NOMO-1 treated with DMSO at 0.1 percent for 48 hours (cell line): ENCODE measurements at regions not wholly inside any gene's neighbourhood (a gene's known extent, or its start where the extent isn't known, plus 50 kb on each side); places are given as distances from the start of the nearest gene placed in this dataset.
"Not testable (repeated sequence)": the region's sequence is repeated elsewhere in the genome, so short reads cannot be mapped to it uniquely, and the experiment has no call there.

Experiments used
- DNase-seq: peaks from one replicate; lab custom pipeline; 2025; ENCODE audit not compliant: unreplicated experiment; lab: John Stamatoyannopoulos, UW

DNA sequence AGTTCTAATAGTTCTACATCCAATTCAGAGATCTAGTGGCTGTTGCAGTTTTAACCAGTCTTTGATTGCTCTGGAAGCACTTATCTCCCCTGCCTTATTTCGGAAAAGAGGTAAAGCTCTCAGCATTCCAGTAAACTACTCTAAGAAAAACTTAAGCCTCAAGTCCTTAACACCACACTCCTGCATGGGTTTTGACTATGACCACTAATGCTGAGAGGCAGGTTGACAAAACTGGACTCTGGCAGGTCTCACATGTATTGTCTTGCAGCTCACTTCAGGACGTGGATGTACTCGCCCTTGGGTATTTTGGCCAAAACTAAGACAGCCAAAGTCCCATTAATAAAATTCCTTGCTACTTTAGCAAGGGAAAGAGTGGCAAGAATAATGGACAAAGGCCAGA, 405.9 kb upstream of the GRM7 start:
- no peak for DNase-seq

DNA sequence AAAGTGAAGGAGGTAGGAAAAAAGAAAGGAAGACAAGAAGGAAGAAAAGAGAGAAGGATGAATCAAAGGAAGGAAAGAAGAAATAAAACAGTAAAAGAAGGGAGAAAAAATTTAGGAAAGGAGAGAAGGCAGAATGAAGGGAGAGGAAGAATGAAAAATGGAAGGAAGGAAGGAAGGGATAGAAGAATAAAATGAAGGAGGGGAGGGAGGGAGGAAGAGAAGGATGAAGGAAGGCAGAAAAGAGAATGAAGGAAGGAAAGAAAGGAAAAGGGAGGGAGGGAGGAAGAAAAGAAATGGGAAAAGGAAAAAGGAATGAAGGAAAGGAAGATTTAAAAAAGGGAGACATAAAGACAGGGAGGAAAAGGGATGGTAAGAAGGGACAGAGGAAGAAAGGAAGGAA, 393.7 kb upstream of the GRM7 start:
- DNase-seq, result no peak

DNA sequence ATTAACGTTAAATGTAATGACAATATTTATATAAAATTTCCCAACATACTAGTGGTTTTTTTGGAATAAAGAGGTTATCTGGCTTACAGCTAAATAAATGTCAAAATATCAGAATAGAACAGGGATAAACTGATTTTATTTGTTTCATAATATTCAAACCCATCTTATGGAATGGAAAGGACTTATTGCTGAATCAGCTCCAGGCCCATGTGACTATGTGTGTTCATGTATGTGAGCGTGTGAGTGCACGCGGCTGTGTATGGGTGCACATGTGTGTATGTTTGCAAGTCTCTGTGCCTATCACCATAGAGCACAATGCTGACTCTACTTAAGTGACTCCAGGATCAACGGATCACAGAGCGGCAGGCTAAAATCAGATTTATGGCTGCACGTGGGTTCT, 392.3 kb upstream of the GRM7 start:
- no peak for DNase-seq

DNA sequence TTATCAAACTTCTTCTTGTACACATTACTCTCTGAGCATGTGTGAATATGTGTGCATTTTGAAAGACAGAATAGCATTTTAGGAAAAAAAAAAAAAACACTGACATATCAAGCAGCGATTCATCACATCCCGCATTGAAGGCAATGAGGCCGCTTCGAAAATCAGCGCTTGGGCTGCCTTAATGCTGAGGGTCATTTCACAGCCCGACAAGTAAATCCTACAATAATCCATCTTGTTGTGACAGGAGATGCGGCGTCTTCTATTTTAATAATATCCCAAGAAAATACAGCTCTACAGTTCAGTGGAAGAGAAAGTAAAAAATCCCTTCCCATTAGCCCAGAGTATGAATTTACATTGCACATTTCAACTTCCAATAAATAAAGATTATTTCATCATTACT, 389.2 kb upstream of the GRM7 start:
- DNase-seq, result no peak

DNA sequence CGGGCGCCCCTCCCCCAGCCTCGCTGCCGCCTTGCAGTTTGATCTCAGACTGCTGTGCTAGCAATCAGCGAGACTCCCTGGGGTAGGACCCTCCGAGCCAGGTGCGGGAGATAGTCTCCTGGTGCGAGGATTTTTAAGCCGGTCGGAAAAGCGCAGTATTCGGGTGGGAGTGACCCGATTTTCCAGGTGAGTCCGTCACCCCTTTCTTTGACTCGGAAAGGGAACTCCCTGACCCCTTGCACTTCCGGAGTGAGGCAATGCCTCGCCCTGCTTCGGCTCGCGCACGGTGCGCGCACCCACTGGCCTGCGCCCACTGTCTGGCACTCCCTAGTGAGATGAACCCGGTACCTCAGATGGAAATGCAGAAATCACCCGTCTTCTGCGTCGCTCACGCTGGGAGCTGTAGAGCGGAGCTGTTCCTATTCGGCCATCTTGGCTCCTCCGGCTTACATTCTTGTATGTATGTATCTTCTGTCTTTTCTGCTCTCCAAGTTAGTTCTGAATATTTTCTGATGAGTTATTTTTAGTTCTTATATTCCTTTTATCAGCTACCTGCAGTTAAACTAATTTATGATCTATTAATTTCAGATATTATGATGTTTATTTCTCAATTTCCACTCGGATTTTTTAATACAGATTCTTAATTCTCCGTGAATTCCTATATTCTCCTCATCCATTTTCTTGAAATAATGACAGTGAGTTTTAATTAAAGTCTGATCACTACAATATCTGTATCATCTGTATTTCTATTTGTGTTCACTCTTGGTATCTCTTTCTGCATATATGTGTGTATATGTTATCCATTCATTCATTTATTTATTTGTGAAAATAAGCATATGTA, 370.2 kb upstream of the GRM7 start:
- not testable (repeated sequence) for DNase-seq

DNA sequence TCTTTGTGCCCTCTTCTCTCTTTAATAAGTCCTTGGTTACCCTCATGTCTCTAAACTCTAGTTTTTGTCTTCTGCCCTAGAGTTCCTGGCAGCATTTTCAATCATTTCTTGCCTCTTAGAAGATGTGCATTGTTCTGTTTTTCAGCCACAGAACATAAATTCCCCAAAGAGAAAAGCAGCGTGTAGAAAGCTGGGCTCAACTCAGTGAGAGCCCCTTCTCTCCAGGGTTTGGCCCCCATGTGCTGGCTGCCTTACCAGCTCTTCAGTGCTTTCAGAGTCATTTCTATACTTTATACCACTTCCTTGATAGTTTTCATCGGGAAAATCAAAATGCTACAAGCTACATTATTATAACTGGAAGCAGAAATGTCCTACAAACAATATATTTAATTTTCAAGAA, 369.1 kb upstream of the GRM7 start:
- DNase-seq, result no peak

DNA sequence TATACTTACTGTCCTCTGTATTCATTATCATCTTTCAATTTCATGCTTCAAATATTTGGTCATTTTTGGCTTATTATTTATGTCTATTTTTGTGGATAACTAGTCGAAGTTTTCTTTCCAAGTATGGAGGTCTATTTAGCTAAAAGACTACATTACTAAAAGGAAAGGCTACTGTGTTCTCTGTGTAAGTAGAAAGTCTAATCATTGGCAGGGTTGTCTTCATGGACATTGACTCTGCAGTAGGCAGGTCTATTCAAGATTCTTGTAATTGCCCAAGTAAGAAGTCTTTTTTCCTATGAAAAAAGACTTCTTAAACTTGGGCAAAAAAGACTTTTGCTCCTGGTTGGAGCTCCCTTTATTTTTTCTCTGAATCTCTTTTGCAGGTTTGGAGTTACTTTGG, 368.6 kb upstream of the GRM7 start:
- no peak for DNase-seq

DNA sequence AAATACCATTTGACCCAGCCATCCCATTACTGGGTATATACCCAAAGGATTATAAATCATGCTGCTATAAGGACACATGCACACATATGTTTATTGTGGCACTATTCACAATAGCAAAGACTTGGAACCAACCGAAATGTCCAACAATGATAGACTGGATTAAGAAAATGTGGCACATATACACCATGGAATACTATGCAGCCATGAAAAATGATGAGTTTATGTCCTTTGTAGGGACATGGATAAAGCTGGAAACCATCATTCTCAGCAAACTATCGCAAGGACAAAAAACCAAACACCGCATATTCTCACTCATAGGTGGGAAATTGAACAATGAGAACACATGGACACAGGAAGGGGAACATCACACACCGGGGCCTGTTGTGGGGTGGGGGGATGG, 362.0 kb upstream of the GRM7 start:
- not testable (repeated sequence) for DNase-seq

DNA sequence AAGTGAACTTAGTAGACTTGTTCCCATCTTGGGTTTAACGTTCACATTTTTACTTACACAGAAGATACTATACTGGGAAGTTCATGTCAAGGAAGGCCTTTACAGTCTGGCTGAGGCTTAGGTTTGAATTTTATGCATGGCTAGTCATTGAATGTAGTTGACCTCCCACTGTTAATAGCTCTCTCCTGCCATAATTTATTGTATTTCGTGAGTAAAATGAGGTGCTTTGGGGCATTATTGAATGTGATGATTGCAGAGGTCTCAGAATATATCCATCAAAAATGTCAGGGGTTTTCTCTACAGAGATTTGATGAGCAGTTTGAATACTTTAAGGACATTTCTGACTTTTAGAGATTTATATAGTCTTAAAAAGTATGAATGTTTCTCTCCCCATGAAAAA, 356.6 kb upstream of the GRM7 start:
- no peak for DNase-seq

DNA sequence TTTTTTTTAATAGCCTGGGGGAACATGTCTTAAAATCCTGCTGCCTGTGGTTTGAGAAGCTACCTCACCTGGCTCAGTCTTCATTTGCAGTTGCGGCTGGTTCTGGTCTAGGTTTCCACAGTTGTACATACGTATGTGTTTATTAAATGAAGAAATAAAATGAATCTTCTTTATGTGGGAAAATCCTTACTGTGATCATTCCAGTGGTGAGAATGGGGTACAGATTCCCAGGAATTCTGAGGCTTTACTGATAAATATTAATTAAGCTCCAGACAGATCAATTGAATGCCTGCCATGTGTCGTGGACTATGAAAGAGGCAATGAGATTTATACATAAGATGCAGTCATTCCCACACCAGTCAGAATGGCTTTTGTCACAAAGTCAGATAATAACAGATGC, 356.1 kb upstream of the GRM7 start:
- DNase-seq, result no peak

DNA sequence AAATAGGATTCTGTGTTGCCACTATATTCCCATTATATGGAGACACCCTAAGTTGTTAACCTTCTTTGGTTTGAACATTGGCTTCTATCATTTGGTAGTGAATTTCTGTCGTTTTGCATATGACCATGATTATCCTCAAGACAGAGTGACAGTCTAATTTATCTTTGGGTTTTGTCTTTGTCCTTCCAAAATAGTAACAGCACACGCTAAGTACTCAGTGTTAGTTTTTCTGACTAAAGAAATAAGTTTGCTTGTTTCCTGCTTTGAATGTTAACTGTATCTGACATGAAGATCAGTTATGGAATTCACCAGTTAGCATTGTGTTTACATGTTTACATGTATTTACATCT, 352.5 kb upstream of the GRM7 start:
- no peak for DNase-seq

DNA sequence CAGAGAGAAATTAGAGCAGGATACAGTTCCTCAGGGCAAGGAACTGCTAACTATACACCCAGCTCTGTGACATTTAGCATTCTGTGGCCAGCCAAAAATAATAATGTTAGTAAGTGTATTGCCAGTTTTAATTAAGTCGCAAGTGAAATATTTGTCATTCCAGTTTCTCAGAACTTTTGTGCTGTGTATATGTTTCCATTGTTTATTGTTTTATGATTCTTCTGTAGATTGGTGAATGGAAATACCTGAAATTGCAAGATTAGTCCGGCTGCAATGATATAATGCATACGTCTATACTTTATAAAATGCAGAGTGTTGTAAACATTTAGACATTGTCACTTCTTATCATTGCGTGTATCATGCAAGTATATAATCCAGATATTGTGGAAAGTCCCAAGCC, 351.3 kb upstream of the GRM7 start:
- DNase-seq, result no peak

DNA sequence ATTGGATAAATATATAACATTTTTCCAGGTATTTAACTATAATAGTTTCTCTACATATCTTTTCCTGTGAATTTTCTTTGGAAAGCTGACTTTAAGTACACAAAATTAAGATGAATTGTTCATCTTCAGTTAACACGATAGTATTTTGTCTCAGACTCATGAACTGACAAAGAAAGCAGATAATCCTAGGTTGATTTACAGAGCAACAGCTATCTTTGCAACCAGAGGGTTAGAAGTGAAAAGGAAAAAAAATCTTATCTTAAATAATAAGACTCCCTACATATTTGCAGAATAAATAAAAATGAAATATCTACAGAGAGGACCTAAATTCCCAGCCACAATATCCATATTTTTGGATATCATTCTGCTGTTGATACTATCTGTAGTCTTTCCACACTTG, 350.2 kb upstream of the GRM7 start:
- no peak for DNase-seq

DNA sequence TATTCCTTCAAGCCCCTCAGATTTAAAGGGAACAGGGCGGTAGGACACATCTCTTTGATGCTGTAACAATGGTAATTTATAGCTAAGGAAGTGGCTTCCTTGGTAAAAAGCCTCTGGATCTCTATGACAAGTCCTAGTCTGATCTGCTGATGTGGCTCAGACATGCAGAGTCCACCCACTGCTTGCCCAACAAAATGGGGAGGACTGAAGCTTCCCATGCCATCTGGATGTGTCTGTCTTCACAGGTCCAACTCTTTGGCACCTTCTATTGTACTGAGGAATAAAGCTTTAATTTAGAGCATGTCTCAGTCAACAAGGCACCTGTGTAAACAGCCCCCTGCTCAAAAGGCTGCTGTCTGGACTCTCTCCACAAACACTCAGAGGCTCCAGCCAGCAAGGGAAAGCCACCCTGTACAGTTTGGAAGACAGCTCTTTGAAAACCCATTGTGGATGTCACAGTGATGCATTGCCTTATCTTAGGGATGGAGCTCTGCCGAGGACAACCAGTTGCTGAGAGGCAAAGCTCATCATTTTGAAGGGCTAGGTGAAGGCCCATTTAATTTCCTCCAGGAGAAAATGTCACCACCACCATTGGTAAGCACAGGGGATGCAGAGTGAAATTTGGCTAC, 348.6 kb upstream of the GRM7 start:
- DNase-seq, result no peak

DNA sequence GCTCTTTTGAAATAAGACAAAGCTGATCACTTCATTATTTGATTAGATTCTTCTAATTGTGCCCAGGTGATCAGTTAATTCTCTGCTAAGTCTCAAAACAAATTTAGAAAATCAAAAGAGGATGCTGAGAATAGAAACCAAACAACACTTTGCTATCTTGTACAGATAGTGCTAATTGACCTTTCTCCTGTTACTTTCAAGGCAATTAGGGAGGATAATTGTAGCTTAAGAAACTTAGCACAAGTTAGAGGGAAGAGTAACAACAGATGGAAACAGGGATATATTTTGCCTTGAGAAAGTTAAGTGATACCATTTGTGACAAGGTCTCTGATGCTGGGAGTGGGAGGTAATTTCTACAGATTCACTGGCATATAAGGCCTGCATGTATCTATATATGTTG, 344.8 kb upstream of the GRM7 start:
- DNase-seq, result no peak

DNA sequence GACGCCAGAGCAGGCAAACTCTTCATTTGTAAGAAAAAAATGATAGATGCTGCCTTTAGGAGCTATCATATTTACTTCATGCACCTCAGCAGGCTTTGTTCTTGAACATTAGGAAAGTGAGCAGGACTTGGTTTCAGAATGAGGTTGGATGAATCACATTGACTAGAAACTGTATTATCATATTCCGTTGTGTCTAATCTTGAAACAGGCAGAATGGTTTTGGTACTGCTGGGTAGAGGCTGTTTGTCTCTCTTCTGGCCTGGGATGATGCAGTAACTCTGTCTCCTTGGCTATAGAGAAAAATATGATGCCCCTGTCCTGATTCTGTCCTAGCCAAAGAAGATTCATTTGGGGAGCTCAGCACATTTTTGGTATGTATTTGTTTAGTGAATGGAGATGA, 344.2 kb upstream of the GRM7 start:
- no peak for DNase-seq

DNA sequence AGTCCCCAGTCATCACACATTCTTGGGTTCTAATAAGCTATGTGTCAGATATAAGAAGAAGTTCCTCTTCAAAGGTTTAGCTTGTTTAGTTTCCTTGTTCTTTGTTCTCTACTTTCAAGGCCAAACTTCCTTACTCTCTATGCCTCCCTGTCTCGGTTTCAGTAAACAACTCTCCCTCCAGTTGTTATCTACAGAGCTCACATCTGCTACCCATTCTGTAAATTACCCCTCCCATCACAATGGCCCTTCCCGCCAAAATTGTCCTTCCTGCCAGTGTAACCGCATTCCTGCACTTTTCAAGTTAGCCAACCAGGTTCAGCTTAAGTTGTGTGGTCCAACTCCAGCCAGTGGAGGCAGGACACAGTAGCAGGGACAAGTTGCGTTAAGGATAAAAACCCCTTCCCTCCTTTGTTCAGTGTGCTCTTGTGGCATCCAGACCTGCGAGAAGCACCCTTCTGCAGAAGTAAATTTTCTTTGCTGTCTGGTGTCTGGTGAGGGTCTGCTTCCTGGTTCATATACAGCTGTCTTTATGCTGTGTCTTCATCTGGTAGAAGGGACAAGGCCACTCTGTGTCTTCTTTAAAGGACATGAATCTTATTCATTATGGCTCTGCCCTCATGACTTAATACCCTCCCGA, 342.1 kb upstream of the GRM7 start:
- no peak for DNase-seq

DNA sequence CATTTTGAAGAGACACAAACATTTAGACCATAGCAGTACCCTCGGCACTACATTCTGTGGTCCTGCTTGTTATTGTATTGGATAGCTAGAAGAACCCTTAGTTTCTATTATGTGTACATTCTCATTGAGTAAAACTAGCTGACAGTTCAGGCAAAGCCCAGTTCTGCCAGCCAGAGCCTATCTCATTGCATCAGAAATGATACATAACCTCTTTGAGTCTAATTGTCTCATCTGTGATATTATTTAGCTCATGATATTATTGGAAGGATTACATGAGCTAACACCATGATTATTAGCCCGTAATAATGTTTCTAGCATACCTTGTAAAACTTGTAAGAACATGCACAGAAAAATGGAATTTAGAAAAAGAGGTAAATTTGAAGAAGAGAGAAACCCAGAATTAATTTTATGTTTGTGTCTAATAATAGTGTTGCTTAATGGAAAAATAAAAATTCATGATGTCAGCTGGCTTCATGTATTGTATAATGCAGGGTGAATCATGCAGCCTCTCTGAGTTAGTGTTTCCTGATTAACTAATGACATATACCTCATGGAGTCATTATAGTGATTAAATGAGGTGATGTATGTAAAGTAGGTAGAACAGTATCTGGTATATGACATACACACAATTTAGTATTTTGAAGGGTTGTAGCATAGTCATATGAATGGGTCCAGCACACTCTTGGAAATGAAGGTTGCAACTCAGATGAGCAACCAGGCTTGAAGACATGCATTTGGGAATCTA, 339.4 kb upstream of the GRM7 start:
- no peak for DNase-seq

DNA sequence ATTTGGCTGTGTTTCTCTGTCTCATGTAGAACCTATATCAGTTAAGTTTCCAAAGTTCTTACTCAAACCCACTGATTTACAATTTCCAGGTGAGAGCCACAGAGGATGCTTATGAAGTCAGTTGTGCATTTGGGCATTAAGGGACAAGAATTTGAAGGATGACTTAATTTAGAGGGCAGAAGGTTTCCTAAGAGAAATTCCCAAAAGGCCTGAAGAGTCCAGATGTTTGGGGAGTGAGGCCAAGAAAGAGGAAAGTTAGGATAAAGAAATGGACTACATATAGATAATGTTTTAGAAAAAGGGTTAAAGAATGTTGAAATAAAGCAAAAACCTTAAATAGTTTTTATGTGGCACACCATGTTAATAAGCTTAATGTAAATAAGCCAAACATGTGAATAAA, 338.7 kb upstream of the GRM7 start:
- no peak for DNase-seq

DNA sequence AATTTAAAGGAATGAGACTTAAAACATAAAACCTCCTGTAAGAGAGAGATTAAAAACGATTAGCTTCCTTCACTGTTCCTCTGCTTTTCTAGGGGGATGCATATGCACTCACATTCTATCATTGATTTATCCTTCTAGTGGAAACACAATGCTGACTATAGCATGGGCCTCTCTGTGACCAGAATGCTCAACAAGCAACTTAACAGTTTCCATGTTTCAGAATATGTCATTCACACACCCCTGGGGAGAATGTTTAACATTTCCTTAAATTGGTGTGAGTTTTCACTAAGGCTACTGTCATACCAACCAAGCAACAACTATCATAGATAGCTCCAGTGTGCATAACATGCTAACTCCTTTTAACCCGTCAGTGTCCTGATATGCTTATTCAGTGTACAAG, 337.9 kb upstream of the GRM7 start:
- DNase-seq, result no peak

DNA sequence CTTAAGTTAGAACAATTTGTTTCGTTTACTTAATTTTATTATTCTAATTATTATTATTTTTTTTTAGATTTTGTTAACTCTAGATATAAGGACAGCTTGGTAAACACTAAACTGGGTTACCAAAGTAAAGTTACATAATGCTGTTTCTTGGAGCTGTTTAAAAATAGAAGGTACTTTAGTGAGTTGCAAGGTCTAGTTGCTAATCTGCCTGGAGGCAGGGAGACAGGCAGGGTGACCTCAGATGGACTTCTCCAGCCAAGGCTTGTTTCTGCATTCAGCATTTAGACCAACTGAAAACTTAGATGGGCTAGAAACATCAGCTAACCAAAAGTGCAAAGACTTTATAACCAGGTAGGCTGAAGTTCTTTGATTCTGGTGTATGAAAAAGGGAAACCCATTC, 336.4 kb upstream of the GRM7 start:
- no peak for DNase-seq

DNA sequence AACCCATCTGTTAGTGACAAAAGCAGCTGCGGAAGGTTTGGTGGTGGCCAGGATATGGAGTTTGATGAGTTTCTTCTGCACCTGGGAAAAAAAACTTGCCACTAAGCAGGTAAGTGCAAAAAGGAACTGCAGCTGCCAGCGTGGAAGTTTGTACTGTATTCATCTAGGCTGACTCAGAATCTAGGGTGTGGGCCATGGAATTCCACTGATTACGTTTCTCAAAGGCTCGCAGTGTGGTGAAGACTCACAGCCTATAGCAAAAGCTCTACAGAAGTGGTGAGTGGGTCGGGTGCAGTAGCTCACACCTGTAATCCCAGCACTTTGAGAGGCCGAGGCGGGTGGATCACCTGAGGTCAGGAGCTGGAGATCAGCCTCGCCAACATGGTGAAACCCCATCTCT, 334.6 kb upstream of the GRM7 start:
- DNase-seq, result no peak
